VCaP (cell line): ENCODE measurements at regions not wholly inside any gene's neighbourhood (a gene's known extent, or its start where the extent isn't known, plus 50 kb on each side); places are given as distances from the start of the nearest gene placed in this dataset.

ENCODE experiments used
- H3K27ac ChIP-seq: fragments of 450-650 bp; 2 replicates; pipeline ENCODE4 v1.5.1; 2017
- CTCF ChIP-seq: fragments of 450-650 bp; conservative IDR thresholded peaks from 2 replicates; pipeline ENCODE4 v1.5.1; 2017; ENCODE audit warnings: mild to moderate bottlenecking, moderate library complexity

GRCh38 chr5:174343826-174344225 is 298.3 kb downstream of the NSG2 start:
- no peak for TF ChIP-seq CTCF
- no peak overlapping the region for H3K27ac ChIP-seq

GRCh38 chr5:174344335-174344734 is 298.8 kb downstream of the NSG2 start:
- peak; percentile 53 for TF ChIP-seq CTCF
- H3K27ac ChIP-seq = no peak overlapping the region

GRCh38 chr5:174347183-174347582 is 301.7 kb downstream of the NSG2 start:
- TF ChIP-seq CTCF = no peak
- no peak overlapping the region for H3K27ac ChIP-seq

GRCh38 chr5:174348311-174348981 is 302.9 kb downstream of the NSG2 start:
- TF ChIP-seq CTCF = no peak
- H3K27ac ChIP-seq = no peak overlapping the region

GRCh38 chr5:174352681-174353080 is 307.2 kb downstream of the NSG2 start:
- TF ChIP-seq CTCF = no peak

GRCh38 chr5:174354571-174354970 is 309.1 kb downstream of the NSG2 start:
- no peak for TF ChIP-seq CTCF
- no peak overlapping the region for H3K27ac ChIP-seq

More at GRCh38 chr5:174352681-174353080, 307.2 kb downstream of the NSG2 start:
- no peak overlapping the region for H3K27ac ChIP-seq

- TF ChIP-seq CTCF = no peak
- no peak overlapping the region for H3K27ac ChIP-seq
These were observed 309.7 kb downstream of the NSG2 start for GRCh38 chr5:174355208-174355612.
